Retinal pigment epithelial cell (primary cell): ENCODE measurements at regions not wholly inside any gene's neighbourhood (a gene's known extent, or its start where the extent isn't known, plus 50 kb on each side); places are given as distances from the start of the nearest gene placed in this dataset.

Experiments used
- DNase-seq: peaks from one replicate; pipeline ENCODE4 v3.0.0-alpha.2; 2010; ENCODE audit warnings: low read depth
- H3K4me3 ChIP-seq: 2 replicates; pipeline ENCODE4 v1.5.1; 2011; ENCODE audit warnings: mild to moderate bottlenecking, low read length, control low read depth, moderate library complexity
- TF ChIP-seq, protein P1 (sequence below): conservative IDR thresholded peaks from 2 replicates; pipeline ENCODE4 v1.5.1; 2011; ENCODE audit warnings: low read depth, low read length, control low read depth, inconsistent platforms

DNA sequence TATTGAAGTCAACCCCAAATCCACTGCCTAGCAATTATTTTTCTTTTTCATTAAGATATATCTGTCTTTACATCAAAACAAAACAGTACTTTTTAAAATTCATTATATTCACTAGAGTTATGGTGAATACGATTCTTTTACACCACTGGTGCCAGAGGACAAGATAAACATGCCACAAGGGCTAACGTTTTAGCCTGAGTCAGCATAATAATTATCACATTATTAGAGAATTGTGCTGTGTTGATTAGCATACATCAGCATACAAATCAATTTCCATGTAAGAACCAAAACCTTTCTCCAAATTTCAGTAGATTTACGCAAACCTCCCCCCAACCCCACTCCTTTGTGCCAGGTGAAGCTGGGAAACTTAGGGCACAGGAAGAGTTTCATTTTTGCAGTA is 131.1 kb upstream of the TMEM106B start:
- TF ChIP-seq, protein P1, sequence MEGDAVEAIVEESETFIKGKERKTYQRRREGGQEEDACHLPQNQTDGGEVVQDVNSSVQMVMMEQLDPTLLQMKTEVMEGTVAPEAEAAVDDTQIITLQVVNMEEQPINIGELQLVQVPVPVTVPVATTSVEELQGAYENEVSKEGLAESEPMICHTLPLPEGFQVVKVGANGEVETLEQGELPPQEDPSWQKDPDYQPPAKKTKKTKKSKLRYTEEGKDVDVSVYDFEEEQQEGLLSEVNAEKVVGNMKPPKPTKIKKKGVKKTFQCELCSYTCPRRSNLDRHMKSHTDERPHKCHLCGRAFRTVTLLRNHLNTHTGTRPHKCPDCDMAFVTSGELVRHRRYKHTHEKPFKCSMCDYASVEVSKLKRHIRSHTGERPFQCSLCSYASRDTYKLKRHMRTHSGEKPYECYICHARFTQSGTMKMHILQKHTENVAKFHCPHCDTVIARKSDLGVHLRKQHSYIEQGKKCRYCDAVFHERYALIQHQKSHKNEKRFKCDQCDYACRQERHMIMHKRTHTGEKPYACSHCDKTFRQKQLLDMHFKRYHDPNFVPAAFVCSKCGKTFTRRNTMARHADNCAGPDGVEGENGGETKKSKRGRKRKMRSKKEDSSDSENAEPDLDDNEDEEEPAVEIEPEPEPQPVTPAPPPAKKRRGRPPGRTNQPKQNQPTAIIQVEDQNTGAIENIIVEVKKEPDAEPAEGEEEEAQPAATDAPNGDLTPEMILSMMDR = no peak
- no peak for DNase-seq
- H3K4me3 ChIP-seq = no peak overlapping the region

DNA sequence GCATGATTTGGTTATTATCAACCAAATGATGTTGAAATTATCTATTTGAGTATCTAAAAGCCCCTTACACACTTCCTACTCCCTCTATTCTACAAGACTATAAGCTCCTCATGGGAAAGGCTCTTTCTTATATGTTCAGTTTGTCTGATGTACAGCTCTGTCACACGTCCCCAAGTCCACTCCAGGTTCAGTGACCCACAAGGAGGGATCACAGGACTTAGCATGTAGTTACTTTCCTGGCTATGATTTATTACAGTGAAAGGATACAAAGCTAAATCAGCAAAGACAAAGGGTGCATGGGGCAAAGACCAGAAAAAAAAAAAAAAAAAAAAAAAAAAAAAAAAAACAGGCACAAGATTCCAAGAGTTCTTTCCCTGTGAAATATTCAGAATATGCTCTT is 125.6 kb upstream of the TMEM106B start:
- TF ChIP-seq, protein P1 = no peak
- DNase-seq = no peak
- no peak overlapping the region for H3K4me3 ChIP-seq

DNA sequence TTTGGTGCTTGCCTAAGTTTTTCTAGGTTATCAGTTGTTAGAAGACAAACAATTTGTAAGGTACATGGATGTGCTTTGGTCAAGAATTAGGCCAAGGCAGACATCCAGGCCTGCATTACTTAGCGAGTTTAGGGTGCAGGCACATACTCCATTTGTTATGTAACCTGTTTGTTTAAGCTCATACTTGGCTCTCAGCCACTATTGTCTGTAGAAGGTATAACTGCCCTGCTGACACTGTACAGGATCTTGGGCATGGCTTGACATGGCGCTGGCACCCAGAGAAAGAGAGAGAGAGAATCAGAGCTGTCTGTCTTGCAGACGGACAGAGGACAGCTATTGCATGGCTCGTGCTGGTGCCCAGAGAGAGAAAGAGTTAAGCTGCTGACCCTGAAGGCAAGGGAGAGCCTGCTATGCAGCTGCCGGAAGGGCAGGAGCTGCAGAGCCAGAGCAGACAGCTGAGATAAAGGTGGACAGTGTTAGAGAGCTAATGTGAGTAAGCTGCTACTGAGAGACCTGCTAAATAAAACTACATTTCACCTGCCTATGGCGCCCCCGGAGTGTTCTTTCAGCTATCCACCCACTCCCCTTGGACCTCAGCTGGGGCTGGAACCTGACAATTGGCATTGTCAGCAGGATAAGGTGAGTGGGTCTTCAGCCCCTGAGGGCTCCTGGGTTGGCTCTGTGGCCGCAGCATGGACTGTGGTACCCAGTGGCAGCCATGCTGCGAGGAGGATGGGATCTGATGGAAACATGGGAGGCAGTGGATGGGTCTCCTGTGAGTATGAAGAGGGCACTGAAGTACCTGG is 120.9 kb upstream of the TMEM106B start:
- no peak overlapping the region for H3K4me3 ChIP-seq
- DNase-seq = no peak
- TF ChIP-seq, protein P1 = no peak

DNA sequence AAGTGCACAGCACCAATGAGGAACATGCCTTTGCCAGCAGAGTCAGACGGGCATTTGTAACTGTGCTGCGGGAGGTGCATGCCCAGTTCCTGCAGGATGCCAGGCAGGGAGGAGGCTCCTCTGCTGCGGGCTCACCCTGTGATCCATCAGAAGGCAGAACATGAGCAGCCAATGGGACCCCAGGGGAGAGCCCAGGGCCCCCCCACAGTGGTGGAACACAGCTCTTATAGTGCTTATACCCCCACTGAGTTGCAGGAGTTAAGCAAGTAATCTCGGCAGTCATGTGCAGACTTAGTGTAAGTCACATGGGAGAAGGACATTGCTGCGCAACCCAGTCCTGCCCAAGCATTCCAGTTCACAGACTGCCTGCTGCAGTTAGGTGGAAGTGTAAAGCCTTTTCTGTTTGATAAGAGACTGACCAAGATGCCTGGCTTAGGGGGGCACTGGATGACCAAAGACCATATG is 120.3 kb upstream of the TMEM106B start:
- no peak overlapping the region for H3K4me3 ChIP-seq
- TF ChIP-seq, protein P1 = no peak
- peak; percentile 56 for DNase-seq

DNA sequence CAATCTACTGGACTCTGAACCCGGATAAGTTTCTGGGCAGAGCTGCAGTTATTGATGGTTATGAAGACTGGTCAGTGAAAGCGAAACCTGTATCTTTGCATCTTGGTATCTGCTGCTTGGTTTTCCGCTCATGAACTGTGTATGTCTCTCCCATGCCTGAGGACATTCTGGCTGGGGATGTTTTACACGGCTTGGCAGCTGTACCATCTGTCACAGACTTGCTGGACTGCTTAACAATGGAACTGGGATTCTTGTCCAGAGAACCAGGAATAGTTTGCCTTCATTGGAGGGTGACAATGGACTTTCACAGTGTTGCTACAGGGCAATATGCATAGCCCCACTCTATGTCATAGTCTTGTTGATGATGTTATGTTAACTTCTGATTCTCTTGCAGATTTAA is 119.9 kb upstream of the TMEM106B start:
- DNase-seq = no peak
- no peak overlapping the region for H3K4me3 ChIP-seq
- TF ChIP-seq, protein P1 = no peak

DNA sequence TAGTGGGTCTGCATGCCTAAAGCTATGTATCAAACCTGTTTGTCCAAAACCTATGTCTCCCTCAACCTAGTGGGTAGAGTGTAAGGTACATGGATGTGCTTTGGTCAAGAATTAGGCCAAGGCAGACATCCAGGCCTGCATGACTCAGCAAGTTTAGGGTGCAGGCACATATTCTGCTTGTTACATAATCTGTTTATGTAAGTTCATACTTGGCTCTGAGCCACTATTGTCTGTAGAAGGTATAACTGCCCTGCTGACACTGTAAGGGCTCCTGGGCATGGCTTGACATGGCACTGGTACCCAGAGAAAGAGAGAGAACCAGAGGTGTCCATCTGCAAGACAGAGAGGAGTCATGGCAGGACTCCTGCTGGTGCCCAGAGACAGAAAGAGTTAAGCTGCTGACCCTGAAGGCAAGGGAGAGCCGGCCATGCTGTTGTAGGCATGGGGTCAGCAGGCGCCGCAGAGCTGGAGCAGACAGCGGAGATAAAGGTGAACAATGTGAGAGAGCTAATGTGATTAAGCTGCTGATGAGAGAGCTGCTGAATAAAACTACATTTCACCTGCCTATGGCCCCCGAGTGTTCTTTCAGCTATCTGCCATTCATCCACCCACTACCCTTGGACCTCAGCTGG is 118.5 kb upstream of the TMEM106B start:
- no peak overlapping the region for H3K4me3 ChIP-seq
- DNase-seq = no peak
- TF ChIP-seq, protein P1 = no peak

DNA sequence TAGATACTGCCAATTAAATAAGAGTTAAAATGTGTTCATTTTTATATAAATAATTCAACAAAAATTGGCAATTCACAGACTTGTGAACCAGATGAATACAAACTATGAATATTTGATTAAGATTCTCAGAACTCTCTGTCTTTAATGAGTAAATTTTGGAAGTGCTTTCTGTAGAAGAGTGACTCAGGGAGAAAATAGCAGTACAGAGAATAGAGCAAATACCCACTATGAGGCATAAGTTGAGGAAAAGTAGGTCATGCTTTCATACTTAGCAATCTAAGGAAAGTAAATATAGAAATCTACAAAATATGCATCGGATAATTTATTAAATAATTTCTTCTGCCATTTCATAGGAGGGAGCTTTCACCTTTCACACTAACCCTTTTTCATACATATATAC is 117.7 kb upstream of the TMEM106B start:
- TF ChIP-seq, protein P1 = no peak
- no peak overlapping the region for H3K4me3 ChIP-seq
- no peak for DNase-seq
